ENCODE measurements at regions not wholly inside any gene's neighbourhood (a gene's known extent, or its start where the extent isn't known, plus 50 kb on each side); places are given as distances from the start of the nearest gene placed in this dataset.

DNA sequence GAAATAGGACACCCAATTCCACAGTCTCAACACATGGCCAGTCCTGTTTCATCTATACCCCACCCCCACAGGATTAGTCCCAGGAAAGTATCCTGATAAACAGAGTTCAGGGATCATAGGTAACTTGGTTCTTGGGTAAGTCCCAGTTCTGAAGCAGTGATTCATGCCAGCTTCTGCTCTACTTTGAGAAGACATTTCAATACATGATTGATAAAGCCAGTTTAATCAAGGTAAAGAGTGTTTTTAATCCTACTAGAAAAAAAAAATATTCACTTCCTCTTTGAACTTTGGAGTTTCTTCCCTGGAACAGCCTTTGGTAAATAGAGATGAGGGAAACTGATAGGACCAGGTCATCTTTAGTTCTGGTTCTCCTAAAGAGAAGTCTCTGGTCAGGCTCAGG is 142.4 kb downstream of the TLR5 start:
- Mint-ChIP-seq H3K4me3 (no peak overlapping the region), H3K4me1 (ENCODE audit: low read depth in 2 of 2) (no peaks in the 10 kb centered on the region), H3K36me3 (ENCODE audit: insufficient read depth) (no peaks in the 10 kb centered on the region), H3K27me3 (no peaks in the 10 kb centered on the region), H3K9me3 (no peaks in the 10 kb centered on the region), H3K27ac (no peak overlapping the region)
- no peak for DNase-seq
- ATAC-seq (replicated peaks): no peak

DNA sequence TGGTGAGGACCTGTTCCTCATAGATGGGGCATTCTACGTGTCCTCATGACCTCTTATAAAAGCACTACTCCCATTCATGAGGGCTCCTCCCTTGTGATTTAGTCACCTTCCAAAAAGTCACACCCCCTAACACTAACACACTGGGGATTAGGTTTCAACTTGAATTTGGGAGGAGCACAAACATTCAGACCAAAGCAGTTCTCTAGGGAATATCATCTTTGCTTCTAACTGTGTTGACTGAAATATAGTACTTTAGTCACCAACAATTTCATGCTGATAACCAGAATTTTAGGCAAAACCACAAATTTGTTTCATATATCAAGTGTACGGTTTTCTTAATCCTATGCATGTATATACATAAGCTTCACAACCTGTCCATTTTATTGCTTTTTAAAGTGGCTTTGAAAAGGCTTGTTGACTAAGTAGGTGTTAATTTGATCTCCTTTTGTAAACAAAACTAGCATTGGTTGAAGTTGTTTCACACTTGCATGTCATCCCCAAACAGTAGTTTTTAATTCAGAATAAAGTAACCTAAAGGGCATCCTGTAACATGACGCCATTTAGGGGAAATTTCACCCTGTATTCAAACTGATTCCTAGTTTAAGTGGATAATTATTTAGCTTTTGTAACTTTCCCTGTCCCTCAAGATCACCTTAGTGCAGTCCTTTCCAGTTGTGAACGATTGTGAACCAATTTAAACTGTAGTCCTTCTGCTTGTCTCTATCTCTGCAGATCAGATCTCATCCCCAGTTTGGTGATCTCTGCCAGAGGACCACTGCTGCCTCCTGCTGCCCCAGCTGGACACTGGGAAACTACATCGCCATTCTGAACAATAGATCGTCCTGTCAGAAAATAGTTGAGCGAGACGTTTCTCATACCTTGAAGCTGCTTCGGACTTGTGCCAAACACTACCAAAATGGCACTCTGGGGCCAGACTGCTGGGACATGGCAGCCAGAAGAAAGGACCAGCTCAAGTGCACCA is 141.1 kb downstream of the TLR5 start:
- Mint-ChIP-seq H3K27me3 (no peaks in the 10 kb centered on the region), H3K4me1 (ENCODE audit: low read depth in 2 of 2) (no peaks in the 10 kb centered on the region), H3K36me3 (ENCODE audit: insufficient read depth) (no peaks in the 10 kb centered on the region), H3K27ac (no peak overlapping the region), H3K4me3 (no peak overlapping the region), H3K9me3 (no peaks in the 10 kb centered on the region)
- ATAC-seq (replicated peaks): no peak
- DNase-seq: no peak

DNA sequence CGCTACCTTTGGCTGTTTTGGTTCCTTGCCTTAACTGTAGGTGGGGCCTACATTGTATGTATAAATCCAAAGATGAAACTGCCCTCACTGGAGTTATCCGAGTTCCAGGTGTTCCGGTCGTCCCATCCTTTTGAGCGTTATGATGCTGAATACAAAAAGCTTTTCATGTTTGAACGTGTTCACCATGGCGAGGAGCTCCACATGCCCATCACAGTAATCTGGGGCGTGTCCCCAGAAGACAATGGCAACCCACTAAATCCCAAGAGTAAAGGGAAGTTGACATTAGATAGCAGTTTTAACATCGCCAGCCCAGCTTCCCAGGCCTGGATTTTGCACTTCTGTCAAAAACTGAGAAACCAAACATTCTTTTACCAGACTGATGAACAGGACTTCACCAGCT is 139.5 kb downstream of the TLR5 start:
- H3K4me1 Mint-ChIP-seq (ENCODE audit: low read depth in 2 of 2): no peaks in the 10 kb centered on the region
- H3K36me3 Mint-ChIP-seq (ENCODE audit: insufficient read depth): no peaks in the 10 kb centered on the region
- ATAC-seq (replicated peaks): no peak
- no peak overlapping the region for H3K4me3 Mint-ChIP-seq
- DNase-seq: no peak
- H3K9me3 Mint-ChIP-seq: no peaks in the 10 kb centered on the region
- H3K27me3 Mint-ChIP-seq: no peaks in the 10 kb centered on the region
- no peak overlapping the region for H3K27ac Mint-ChIP-seq

DNA sequence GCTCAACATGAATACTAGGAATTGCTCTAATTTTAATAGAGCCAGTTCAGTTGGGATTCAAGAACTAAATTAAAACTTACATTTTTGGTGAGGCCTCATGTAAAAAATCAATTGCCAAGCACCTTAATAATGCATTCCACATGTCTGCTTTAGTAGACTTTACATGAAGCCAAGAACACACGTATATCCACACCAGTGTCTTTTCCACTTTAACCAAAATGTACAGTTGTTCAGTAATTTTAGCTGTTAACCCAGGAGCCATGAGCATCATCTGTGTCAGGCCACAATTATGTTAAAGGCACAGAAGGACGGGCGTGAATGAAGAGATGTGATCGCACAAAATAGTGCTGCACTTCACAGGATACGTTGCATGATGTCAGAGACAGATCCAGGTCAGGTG is 136.7 kb downstream of the TLR5 start:
- ATAC-seq (replicated peaks): no peak
- H3K27me3 Mint-ChIP-seq: peaks cover 6 to 7% of the 10 kb centered on the region in 2 donors
- no peaks in the 10 kb centered on the region for H3K36me3 Mint-ChIP-seq (ENCODE audit: insufficient read depth)
- no peak for DNase-seq
- no peak overlapping the region for H3K4me3 Mint-ChIP-seq
- no peaks in the 10 kb centered on the region for H3K9me3 Mint-ChIP-seq
- H3K27ac Mint-ChIP-seq: no peak overlapping the region
- H3K4me1 Mint-ChIP-seq (ENCODE audit: low read depth in 2 of 2): no peaks in the 10 kb centered on the region

DNA sequence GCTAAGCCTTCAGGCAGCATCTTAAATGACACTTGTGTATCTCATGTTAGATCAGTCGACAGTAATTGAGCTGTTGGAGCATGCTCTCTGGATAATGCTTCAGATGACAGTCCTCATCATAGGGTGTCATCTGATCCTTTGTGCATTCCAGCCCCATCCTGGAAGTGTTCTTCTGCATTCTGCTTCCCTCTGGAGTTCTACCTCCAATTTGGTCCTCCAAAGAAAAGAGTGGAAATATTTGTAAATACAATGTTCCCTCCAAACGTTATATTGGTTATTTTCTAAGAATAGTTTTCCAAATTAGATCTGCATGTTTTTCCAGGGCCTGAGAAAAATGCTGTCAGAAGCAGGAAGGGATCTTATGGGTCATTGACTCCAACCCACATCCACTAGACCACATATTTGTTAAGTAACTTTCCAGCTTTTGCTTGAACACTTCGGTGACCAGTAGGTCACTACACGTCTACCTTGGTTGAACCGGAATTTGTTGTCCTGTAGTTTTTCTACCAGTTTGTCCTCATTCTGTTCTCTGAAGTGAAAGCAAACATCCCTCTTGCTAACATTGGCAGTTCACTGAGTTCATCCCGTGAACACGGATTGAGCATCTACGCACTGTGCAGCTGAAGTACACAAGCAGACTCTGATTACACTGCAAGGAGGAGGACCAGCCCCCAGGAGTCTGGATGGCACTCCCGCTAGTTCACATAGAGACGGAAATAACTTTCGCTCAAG is 136.0 kb downstream of the TLR5 start:
- Mint-ChIP-seq H3K9me3 (no peaks in the 10 kb centered on the region), H3K27ac (no peak overlapping the region), H3K27me3 (peaks cover 7 to 8% of the 10 kb centered on the region in 2 donors), H3K36me3 (ENCODE audit: insufficient read depth) (no peaks in the 10 kb centered on the region), H3K4me3 (no peak overlapping the region), H3K4me1 (ENCODE audit: low read depth in 2 of 2) (no peaks in the 10 kb centered on the region)
- DNase-seq (no peak), ATAC-seq (replicated peaks) (no peak)

DNA sequence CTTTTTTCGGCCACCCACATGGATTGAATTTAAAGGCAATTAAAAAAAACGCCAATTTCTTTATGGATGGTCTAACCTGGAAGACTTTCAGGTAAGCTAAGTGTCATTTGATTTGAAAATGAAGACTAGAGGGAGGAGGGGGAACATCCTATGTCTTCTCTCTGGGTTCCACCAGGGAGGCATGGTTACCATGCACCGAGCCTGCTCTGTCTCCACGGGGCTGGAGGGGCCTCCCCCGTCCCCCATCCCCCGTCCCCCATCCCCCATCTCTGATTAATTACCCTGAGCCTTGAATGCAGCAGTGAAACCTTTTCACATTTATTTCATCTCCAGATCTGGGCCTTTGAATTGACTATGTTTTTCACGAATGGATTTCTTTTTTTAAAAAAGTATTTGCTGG is 135.1 kb downstream of the TLR5 start:
- Mint-ChIP-seq H3K27ac (no peak overlapping the region), H3K4me3 (no peak overlapping the region), H3K36me3 (ENCODE audit: insufficient read depth) (no peaks in the 10 kb centered on the region), H3K27me3 (peaks cover 8% of the 10 kb centered on the region in 2 donors), H3K4me1 (ENCODE audit: low read depth in 2 of 2) (no peaks in the 10 kb centered on the region), H3K9me3 (no peaks in the 10 kb centered on the region)
- DNase-seq (no peak), ATAC-seq (replicated peaks) (no peak)

DNA sequence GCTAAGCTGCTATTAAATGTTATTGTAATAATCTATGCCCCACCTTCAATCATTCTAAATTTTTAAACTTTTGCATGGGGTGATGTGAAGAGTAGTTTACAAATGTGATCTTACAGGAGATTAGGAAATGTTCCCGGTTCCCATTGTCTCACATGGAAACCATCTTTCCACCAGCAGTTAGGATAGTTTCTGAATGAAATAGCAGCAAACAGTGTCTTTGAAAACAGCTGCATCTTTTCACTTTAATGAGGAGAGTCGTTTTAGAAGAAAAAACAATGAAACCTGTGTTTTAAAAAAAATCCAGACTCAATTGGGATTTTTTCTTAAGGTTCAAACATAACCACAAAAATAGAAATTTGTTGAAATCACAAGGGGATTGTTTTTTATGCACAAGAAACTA is 134.2 kb downstream of the TLR5 start:
- no peaks in the 10 kb centered on the region for H3K4me1 Mint-ChIP-seq (ENCODE audit: low read depth in 2 of 2)
- no peaks in the 10 kb centered on the region for H3K36me3 Mint-ChIP-seq (ENCODE audit: insufficient read depth)
- H3K9me3 Mint-ChIP-seq: no peaks in the 10 kb centered on the region
- peaks cover 8 to 12% of the 10 kb centered on the region in 2 donors for H3K27me3 Mint-ChIP-seq
- ATAC-seq (replicated peaks): no peak
- no peak overlapping the region for H3K27ac Mint-ChIP-seq
- no peak overlapping the region for H3K4me3 Mint-ChIP-seq
- DNase-seq: no peak

DNA sequence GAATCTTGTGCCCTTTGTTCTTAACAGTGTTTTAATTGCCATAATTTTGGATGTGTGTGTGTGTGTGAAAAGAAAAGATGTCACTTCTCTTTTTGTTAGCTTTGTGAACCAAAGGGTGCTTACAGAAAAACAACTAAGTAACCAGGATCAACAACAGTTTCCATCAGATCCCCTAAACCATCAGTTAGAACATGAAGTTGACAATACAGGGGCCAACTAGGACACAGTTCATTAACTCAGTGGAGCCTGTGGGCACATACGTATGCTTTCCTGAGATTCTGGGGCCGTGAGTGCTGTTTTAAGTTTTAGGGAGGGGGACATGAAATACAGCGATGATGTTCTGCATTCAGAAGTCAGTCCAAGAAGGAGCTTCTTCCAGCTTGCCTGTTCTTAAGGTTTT is 133.6 kb downstream of the TLR5 start:
- Mint-ChIP-seq H3K9me3 (no peaks in the 10 kb centered on the region), H3K4me1 (ENCODE audit: low read depth in 2 of 2) (no peaks in the 10 kb centered on the region), H3K4me3 (no peak overlapping the region), H3K27me3 (peaks cover 12% of the 10 kb centered on the region in 2 donors), H3K36me3 (ENCODE audit: insufficient read depth) (no peaks in the 10 kb centered on the region), H3K27ac (no peak overlapping the region)
- no peak for DNase-seq
- no peak for ATAC-seq (replicated peaks)

DNA sequence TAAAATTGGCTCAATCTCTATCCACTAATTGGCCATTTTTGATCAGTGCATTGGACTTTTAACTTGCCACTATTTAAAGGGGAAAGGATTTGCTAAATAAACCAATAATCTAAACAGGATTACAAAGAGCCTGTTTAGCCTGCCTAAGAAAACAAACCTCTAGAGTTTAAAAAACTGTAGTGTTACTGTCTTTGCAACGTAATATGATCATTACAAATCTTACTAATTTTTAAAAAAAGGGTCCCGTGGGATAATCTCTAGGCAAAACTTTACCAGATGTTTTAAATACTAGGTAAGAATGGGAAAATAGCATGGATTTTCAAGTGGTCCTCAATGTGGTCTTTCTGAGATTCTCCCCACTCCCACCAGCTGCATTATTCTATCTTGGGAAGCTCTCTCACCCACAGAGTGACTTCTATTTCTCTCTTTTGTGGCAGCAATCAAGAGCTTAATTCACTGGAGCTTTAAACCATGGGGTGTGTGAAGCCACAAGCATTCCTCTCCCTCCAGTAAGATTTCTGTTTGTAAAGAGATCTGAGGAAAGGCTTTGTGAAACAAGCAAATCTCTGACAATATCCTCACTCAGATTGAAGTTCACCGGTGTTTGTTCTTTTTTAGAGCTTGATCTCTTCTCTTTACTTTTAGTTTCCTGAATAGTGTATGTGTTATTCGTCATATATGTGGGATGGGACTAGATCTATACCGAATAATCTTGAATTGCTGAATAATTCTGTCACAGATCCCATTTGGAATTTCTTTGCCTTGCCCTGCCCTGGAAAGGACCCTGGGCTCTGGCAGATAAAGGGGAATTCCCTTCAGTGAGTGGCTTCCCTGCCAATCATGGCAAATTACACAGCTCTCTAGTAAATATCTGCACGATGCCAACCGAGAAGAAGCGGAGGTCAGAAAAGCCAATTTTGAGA is 132.2 kb downstream of the TLR5 start:
- no peak overlapping the region for H3K27ac Mint-ChIP-seq
- H3K4me1 Mint-ChIP-seq (ENCODE audit: low read depth in 2 of 2): no peaks in the 10 kb centered on the region
- H3K36me3 Mint-ChIP-seq (ENCODE audit: insufficient read depth): no peaks in the 10 kb centered on the region
- no peak overlapping the region for H3K4me3 Mint-ChIP-seq
- no peak for ATAC-seq (replicated peaks)
- peaks cover 12 to 24% of the 10 kb centered on the region in 2 donors for H3K27me3 Mint-ChIP-seq
- no peaks in the 10 kb centered on the region for H3K9me3 Mint-ChIP-seq
- DNase-seq: no peak

DNA sequence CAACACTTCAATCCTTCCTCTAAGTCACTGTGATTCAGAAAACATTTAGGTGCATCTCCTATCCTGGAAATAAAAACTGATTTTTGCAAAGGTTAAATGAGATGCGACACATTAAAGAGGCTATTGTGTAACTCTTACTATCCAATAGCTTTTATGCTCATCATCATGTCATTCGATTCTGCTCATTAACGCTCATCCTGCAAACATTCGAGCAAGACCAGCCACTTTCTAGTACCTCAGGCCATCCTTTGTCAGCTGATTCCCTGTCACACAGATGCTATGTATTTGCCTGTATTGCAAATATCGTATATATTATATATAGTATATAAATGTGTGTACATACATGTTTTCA is 131.6 kb downstream of the TLR5 start:
- Mint-ChIP-seq H3K27ac (no peak overlapping the region), H3K27me3 (peaks cover 12 to 27% of the 10 kb centered on the region in 2 donors), H3K4me3 (no peak overlapping the region), H3K9me3 (no peaks in the 10 kb centered on the region), H3K36me3 (ENCODE audit: insufficient read depth) (no peaks in the 10 kb centered on the region), H3K4me1 (ENCODE audit: low read depth in 2 of 2) (no peaks in the 10 kb centered on the region)
- no peak for ATAC-seq (replicated peaks)
- DNase-seq: no peak

DNA sequence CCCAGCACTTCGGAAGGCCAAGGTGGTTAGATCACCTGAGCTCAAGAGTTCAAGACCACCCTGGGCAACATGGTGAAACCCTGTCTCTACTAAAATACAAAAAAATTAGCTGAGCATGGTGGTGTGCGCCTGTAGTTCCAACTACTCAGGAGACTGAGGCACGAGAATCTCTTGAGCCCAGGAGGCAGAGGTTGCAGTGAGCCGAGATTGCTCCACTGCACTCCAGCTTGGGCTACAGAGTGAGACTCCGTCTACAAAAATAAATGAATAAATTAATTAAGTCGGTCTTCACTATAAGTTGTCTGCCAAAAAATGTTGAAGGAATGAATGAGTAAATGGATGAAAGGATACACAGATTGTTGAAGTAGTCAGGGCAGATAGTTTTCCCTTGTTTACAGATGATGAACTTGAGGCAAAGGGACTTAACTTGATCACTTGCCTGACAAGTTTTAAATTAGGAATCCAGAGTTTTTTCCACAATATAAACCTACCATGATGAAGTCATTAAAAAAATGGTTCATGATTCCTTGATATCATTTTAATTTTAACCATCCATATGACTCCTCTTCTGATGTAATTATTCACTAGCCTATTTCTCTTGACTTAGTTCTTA is 130.8 kb downstream of the TLR5 start:
- ATAC-seq (replicated peaks) (no peak), DNase-seq (no peak)
- peaks cover 12 to 35% of the 10 kb centered on the region in 2 donors for H3K27me3 Mint-ChIP-seq
- H3K9me3 Mint-ChIP-seq: no peaks in the 10 kb centered on the region
- no peaks in the 10 kb centered on the region for H3K4me1 Mint-ChIP-seq (ENCODE audit: low read depth in 2 of 2)
- H3K27ac Mint-ChIP-seq: no peak overlapping the region
- no peak overlapping the region for H3K4me3 Mint-ChIP-seq
- H3K36me3 Mint-ChIP-seq (ENCODE audit: insufficient read depth): no peaks in the 10 kb centered on the region

DNA sequence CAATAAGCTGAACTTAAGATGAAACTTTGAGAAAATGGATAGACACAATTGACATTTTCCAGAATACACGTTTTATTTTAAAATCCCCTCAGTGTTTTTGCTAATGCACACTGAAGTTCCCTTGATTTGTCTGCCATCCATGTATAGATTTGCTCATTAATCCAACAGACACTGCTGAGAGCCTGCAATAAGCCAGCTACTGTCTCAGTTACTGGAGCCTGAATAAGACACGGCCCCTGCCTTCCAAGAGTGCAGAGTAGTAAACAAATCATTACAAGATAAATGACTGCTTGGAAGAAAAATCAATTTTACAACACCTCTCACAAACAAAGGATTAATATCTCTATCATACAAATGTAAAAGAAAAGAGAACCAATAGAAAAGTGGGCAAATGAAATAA is 130.1 kb downstream of the TLR5 start:
- no peak overlapping the region for H3K27ac Mint-ChIP-seq
- H3K27me3 Mint-ChIP-seq: peaks cover 12 to 38% of the 10 kb centered on the region in 2 donors
- H3K36me3 Mint-ChIP-seq (ENCODE audit: insufficient read depth): no peaks in the 10 kb centered on the region
- H3K4me3 Mint-ChIP-seq: no peak overlapping the region
- DNase-seq (no peak), ATAC-seq (replicated peaks) (no peak)
- H3K4me1 Mint-ChIP-seq (ENCODE audit: low read depth in 2 of 2): no peaks in the 10 kb centered on the region
- no peaks in the 10 kb centered on the region for H3K9me3 Mint-ChIP-seq
